OCI-LY7 (cell line): ENCODE measurements at regions not wholly inside any gene's neighbourhood (a gene's known extent, or its start where the extent isn't known, plus 50 kb on each side); places are given as distances from the start of the nearest gene placed in this dataset.

Experiments used
- EZH2phosphoT487 ChIP-seq: fragments of 200-600 bp; sonication (generic); IDR thresholded peaks from 2 replicates; pipeline ENCODE4 v1.6.1; 2018; ENCODE audit warnings: low read depth, borderline replicate concordance, mild to moderate bottlenecking, mixed run types, antibody characterized with exemption, low read length, moderate library complexity, mixed read lengths
- TF ChIP-seq, protein P1 (sequence below): fragments of 200-600 bp; sonication (generic); conservative IDR thresholded peaks from 2 replicates; pipeline ENCODE4 v1.5.1; 2014; ENCODE audit warnings: mild to moderate bottlenecking, antibody characterized with exemption, low read length, moderate library complexity, mixed read lengths

GRCh38 chr3:102544741-102545140 lies 109.9 kb downstream of the ZPLD1 start:
- TF ChIP-seq, protein P1, sequence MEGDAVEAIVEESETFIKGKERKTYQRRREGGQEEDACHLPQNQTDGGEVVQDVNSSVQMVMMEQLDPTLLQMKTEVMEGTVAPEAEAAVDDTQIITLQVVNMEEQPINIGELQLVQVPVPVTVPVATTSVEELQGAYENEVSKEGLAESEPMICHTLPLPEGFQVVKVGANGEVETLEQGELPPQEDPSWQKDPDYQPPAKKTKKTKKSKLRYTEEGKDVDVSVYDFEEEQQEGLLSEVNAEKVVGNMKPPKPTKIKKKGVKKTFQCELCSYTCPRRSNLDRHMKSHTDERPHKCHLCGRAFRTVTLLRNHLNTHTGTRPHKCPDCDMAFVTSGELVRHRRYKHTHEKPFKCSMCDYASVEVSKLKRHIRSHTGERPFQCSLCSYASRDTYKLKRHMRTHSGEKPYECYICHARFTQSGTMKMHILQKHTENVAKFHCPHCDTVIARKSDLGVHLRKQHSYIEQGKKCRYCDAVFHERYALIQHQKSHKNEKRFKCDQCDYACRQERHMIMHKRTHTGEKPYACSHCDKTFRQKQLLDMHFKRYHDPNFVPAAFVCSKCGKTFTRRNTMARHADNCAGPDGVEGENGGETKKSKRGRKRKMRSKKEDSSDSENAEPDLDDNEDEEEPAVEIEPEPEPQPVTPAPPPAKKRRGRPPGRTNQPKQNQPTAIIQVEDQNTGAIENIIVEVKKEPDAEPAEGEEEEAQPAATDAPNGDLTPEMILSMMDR: no peak
- TF ChIP-seq EZH2phosphoT487: no peak
